IMR-90 (cell line): ENCODE measurements at regions not wholly inside any gene's neighbourhood (a gene's known extent, or its start where the extent isn't known, plus 50 kb on each side); places are given as distances from the start of the nearest gene placed in this dataset.
"Not testable (repeated sequence)": the region's sequence is repeated elsewhere in the genome, so short reads cannot be mapped to it uniquely, and the experiment has no call there.

Source experiments
- ATAC-seq: fragments of 200-7000 bp; cut with Tn5 transposase; 2 replicates; pipeline ENCODE4 v1.9.1; 2020; ENCODE audit warnings: low read depth, mild to moderate bottlenecking, moderate library complexity
- BruUV-seq: library from RNA; stranded (reverse); fragments of 400-500 nt; replicated peaks from 2 replicates; lab custom pipeline; 2021; lab: Mats Ljungman, UMichigan
- CTCF ChIA-PET: fragments of 300-600 bp; formaldehyde crosslinking; extraction: SDS; loops from one replicate; lab custom pipeline; 2021; ENCODE audit warnings: antibody characterized with exemption; lab: Yijun Ruan, JAX
- POLR2A ChIA-PET: fragments of 300-600 bp; sonication (Branson Sonifier 250); formaldehyde crosslinking; loops from one replicate; lab custom pipeline; 2022; ENCODE audit warnings: antibody characterized with exemption; ENCODE audit not compliant: unreplicated experiment; lab: Charles Lee
- DNase-seq: peaks from one replicate; pipeline ENCODE4 v3.0.0; 2013
- H2AFZ ChIP-seq: replicated peaks from 2 replicates; pipeline ENCODE3; 2013; ENCODE audit warnings: low read length, mild to moderate bottlenecking; ENCODE audit not compliant: poor library complexity
- H2AK5ac ChIP-seq: 2 replicates; pipeline ENCODE4 v1.6.1; 2013; ENCODE audit warnings: low read depth, low read length, inconsistent platforms
- H2AK9ac ChIP-seq: replicated peaks from 2 replicates; pipeline ENCODE3; 2013; ENCODE audit warnings: mild to moderate bottlenecking, low read depth, low read length, moderate library complexity; ENCODE audit not compliant: poor library complexity
- H2BK120ac ChIP-seq: 2 replicates; pipeline ENCODE4 v1.6.1; 2013; ENCODE audit warnings: low read depth, low read length, inconsistent platforms
- H2BK15ac ChIP-seq: 3 replicates; pipeline ENCODE4 v1.6.1; 2013; ENCODE audit warnings: low read depth, low read length, inconsistent platforms
- H2BK20ac ChIP-seq: 2 replicates; pipeline ENCODE4 v1.6.1; 2013; ENCODE audit warnings: low read depth, mild to moderate bottlenecking, inconsistent platforms, low read length, moderate library complexity
- H2BK5ac ChIP-seq: 2 replicates; pipeline ENCODE4 v1.6.1; 2013; ENCODE audit warnings: mild to moderate bottlenecking, low read depth, low read length, inconsistent platforms; ENCODE audit not compliant: poor library complexity, severe bottlenecking
- H3K14ac ChIP-seq: replicated peaks from 2 replicates; pipeline ENCODE4 v1.6.1; 2013; ENCODE audit warnings: low read depth, low read length, inconsistent platforms
- H3K18ac ChIP-seq: 2 replicates; pipeline ENCODE4 v1.6.1; 2013; ENCODE audit warnings: low read depth, low read length, control low read depth
- H3K23ac ChIP-seq: 2 replicates; pipeline ENCODE4 v1.6.1; 2013; ENCODE audit warnings: low read depth, low read length, inconsistent platforms
- H3K27ac ChIP-seq: 2 replicates; pipeline ENCODE4 v1.5.1; 2013; ENCODE audit warnings: mild to moderate bottlenecking, control low read depth, low read length; ENCODE audit not compliant: insufficient read depth
- H3K27me3 ChIP-seq: 2 replicates; pipeline ENCODE4 v1.6.1; 2013; ENCODE audit warnings: low read length; ENCODE audit not compliant: control insufficient read depth, insufficient read depth
- H3K36me3 ChIP-seq: 2 replicates; pipeline ENCODE4 v1.6.1; 2013; ENCODE audit warnings: low read length, mixed read lengths; ENCODE audit not compliant: control insufficient read depth, insufficient read depth
- H3K4ac ChIP-seq: 2 replicates; pipeline ENCODE4 v1.6.1; 2013; ENCODE audit warnings: low read depth, low read length, inconsistent platforms
- H3K4me1 ChIP-seq: 2 replicates; pipeline ENCODE4 v1.6.1; 2013; ENCODE audit warnings: low read length, mixed read lengths; ENCODE audit not compliant: control insufficient read depth, insufficient read depth
- H3K4me2 ChIP-seq: 2 replicates; pipeline ENCODE4 v1.6.1; 2013; ENCODE audit warnings: low read depth, mild to moderate bottlenecking, control low read depth, low read length, moderate library complexity
- H3K4me3 ChIP-seq: 2 replicates; pipeline ENCODE4 v1.5.1; 2013; ENCODE audit warnings: low read depth, mild to moderate bottlenecking, control low read depth, low read length, moderate library complexity; ENCODE audit not compliant: insufficient read depth
- H3K56ac ChIP-seq: 2 replicates; pipeline ENCODE4 v1.6.1; 2013; ENCODE audit warnings: low read length, inconsistent platforms; ENCODE audit not compliant: insufficient read depth; ENCODE audit errors: extremely low read depth
- H3K79me1 ChIP-seq, 2 experiments: 2 replicates each; pipeline ENCODE4 v1.6.1; 2013; ENCODE audit warnings: low read length in 2 of 2, inconsistent platforms in 1 of 2, low read depth in 1 of 2
- H3K9ac ChIP-seq: 2 replicates; pipeline ENCODE4 v1.6.1; 2013; ENCODE audit warnings: low read depth, low read length, control low read depth
- H3K9me1 ChIP-seq: 2 replicates; pipeline ENCODE4 v1.6.1; 2013; ENCODE audit warnings: low read length, inconsistent platforms; ENCODE audit not compliant: insufficient read depth
- H3K9me3 ChIP-seq: 2 replicates; pipeline ENCODE4 v1.6.1; 2013; ENCODE audit warnings: low read length; ENCODE audit not compliant: control insufficient read depth, insufficient read depth
- H4K20me1 ChIP-seq: 2 replicates; pipeline ENCODE4 v1.6.1; 2013; ENCODE audit warnings: low read length, inconsistent platforms; ENCODE audit not compliant: insufficient read depth
- H4K5ac ChIP-seq: 2 replicates; pipeline ENCODE4 v1.6.1; 2013; ENCODE audit warnings: mild to moderate bottlenecking, low read depth, low read length, control low read depth
- H4K8ac ChIP-seq, 2 experiments: 2 replicates each; pipeline ENCODE4 v1.6.1; 2013; ENCODE audit warnings: low read depth in 2 of 2, low read length in 2 of 2, control low read depth in 1 of 2, inconsistent platforms in 1 of 2
- H4K91ac ChIP-seq: 2 replicates; pipeline ENCODE4 v1.6.1; 2013; ENCODE audit warnings: low read depth, low read length, inconsistent platforms; ENCODE audit not compliant: insufficient read depth
- FOS ChIP-seq: fragments of 150-350 bp; IDR thresholded peaks from 2 replicates; pipeline ENCODE4 v1.6.1; 2016; ENCODE audit warnings: low read depth, low read length
- NFE2L2 ChIP-seq: fragments of 150-350 bp; IDR thresholded peaks from 2 replicates; pipeline ENCODE4 v1.6.1; 2016; ENCODE audit warnings: low read depth, mild to moderate bottlenecking, low read length
- USF2 ChIP-seq: fragments of 150-350 bp; IDR thresholded peaks from 2 replicates; pipeline ENCODE4 v1.6.1; 2017; ENCODE audit warnings: mild to moderate bottlenecking, antibody characterized with exemption, low read length, low read depth
- dilution Hi-C: fragments of 300-500 bp; cut with HindIII; formaldehyde crosslinking; loops from one replicate; pipeline ENCODE4 v1.14.3; 2018; ENCODE audit warnings: low sequenced_read_pairs; ENCODE audit not compliant: unreplicated experiment
- in situ Hi-C: fragments of 300-500 bp; cut with MboI; formaldehyde crosslinking; loops from 3 replicates; pipeline ENCODE4 v1.14.3; 2019; ENCODE audit warnings: low sequenced_read_pairs, inconsistent platforms, mixed read lengths
- intact Hi-C: fragments of 100-400 bp; cut with micrococcal nuclease; formaldehyde crosslinking; loops from 2 replicates; pipeline ENCODE4 v1.10.0; 2022

- Histone ChIP-seq H3K4me2 (no peak overlapping the region), H3K27ac (no peak overlapping the region), H2AK9ac (no peak overlapping the region), H3K79me1 (no peaks in the 10 kb centered on the region), H2AFZ (no peak overlapping the region), H2BK15ac (no peak overlapping the region), H3K4ac (no peak overlapping the region), H2BK5ac (no peak overlapping the region), H3K4me3 (no peak overlapping the region), H4K91ac (no peak overlapping the region), H3K56ac (no peak overlapping the region), H3K9me3 (peaks cover 9% of the 10 kb centered on the region), H3K23ac (no peak overlapping the region), H3K9ac (no peak overlapping the region), H2BK120ac (no peak overlapping the region), H4K8ac (no peak overlapping the region), H3K4me1 (no peaks in the 10 kb centered on the region), H3K27me3 (no peaks in the 10 kb centered on the region), H3K14ac (no peak overlapping the region), H2BK20ac (no peak overlapping the region), H3K36me3 (0 out of 2 replicates have a peak, but pooled peaks cover 1% of the 10 kb centered on the region), H3K9me1 (no peaks in the 10 kb centered on the region), H4K20me1 (no peaks in the 10 kb centered on the region), H2AK5ac (no peak overlapping the region), H4K5ac (no peak overlapping the region), H3K18ac (no peak overlapping the region)
- CTCF ChIA-PET, result no interaction called here
- dilution Hi-C loops (no loop called here), intact Hi-C loops (no loop called here), in situ Hi-C loops (no loop called here)
- DNase-seq (no peak), ATAC-seq (no peak)
- POLR2A ChIA-PET, result no interaction called here
- BruUV-seq, result no TSS peak
- TF ChIP-seq USF2, result no peak
- no peak for TF ChIP-seq FOS
- peak; percentile 34; the same call in 1 of the 2 replicates for TF ChIP-seq NFE2L2
Observed at GRCh38 chr6:121630716-121631115, 195.3 kb downstream of the GJA1 start.

DNA sequence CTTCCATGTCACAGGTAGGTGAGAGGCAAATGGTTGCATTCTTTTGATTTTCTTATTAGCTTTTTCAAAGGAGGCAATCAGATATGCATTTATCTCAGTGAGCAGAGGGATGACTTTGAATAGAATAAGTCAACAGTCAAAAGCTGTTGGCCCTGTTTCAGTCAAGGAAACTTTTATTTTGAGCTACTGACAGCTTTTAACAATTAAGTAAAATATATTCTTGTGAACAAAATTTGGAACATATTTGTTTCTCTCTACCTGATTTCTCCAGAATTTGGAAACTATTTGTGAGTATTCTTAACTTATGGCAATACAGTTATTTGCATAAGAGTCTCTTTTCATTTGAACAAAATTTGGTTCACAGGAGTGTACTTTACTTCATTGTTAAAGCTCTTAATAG, 196.3 kb downstream of the GJA1 start:
- BruUV-seq, H4K20me1 ChIP-seq, POLR2A ChIA-PET, H4K8ac ChIP-seq, H3K9me1 ChIP-seq, H3K9ac ChIP-seq, H2BK120ac ChIP-seq, H3K36me3 ChIP-seq, in situ Hi-C loops, H2AK9ac ChIP-seq, H3K4me1 ChIP-seq, H2BK20ac ChIP-seq, dilution Hi-C loops, H3K14ac ChIP-seq, H2AK5ac ChIP-seq, H2AFZ ChIP-seq, H3K27ac ChIP-seq, ATAC-seq, H3K27me3 ChIP-seq, H3K4me3 ChIP-seq, DNase-seq, H4K5ac ChIP-seq, intact Hi-C loops, H3K4ac ChIP-seq, H3K79me1 ChIP-seq, H2BK15ac ChIP-seq, H2BK5ac ChIP-seq, H3K56ac ChIP-seq, H3K18ac ChIP-seq, H3K23ac ChIP-seq, H3K4me2 ChIP-seq, H4K91ac ChIP-seq: not testable (repeated sequence)
- CTCF ChIA-PET, result interaction anchor here (1.2 kb wide), 1 partner anchor 34 kb away, joined by 3 read pairs; no protein-coding TSS in a partner anchor
- peaks cover 14% of the 10 kb centered on the region for H3K9me3 ChIP-seq
